GM18858 (cell line): ENCODE measurements at regions not wholly inside any gene's neighbourhood (a gene's known extent, or its start where the extent isn't known, plus 50 kb on each side); places are given as distances from the start of the nearest gene placed in this dataset.

Experiments used
- ATAC-seq: cut with Tn5 transposase; IDR thresholded peaks from one replicate; pipeline ENCODE4 v1.9.1; 2021; ENCODE audit not compliant: unreplicated experiment

DNA sequence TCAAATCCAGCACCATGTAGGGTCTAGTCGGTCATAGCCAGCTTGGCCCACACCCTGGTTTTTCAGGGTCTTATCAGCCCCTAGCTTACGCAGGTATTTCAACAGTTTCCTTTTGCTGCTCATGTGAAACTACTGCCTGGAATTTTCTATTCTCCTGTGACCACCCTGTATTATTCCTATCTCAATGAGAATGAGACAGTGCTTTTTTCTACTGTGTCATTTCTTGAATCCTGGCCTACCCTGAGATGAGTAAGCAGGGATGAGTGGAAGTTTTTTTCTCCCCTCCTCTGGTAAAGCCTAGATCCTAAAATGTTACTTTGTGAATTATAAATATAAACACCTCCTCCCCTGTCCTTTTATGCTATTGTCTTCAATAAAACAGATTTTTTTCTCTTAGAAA, 62.7 kb upstream of the ARID2 start:
- no peak for ATAC-seq

DNA sequence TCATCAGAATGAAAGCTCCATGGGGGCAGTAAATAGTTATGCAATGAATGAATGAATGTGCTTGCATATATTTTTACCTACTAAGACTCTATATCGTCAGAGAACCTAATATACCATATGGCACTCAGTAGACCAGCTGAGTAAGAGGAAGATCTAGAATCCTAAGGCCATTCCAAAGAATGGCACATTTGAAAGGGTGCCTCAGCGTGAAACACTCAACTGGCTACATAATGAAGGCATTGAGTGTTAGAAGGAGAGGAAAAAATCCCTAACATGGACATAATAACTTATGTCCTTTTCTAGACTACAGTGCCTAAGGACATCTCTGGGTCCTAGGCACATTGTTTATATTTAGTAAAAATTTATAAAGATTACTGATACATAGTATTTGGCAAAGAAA, 61.7 kb upstream of the ARID2 start:
- ATAC-seq, result no peak

- peak; percentile 5 for ATAC-seq
Observed at GRCh38 chr12:45668641-45669040, 60.9 kb upstream of the ARID2 start.

DNA sequence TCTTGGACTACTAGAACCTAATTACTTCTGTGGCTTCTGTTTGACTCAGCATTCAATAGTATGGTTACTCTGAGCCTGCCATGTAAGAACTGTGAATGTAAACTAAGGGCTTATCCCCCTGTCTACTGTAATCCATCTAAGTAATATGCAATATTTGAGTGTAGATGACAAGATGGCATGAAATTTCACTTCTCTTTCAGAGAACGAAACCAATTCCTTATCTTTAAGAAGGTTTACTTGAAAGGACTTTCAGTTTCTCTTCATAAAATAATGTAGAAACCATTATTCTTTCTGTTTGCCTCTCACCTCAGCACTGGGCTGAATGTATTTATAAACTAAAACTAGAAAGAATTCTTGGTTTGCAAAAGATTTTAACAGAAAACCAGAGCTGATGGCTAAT, 60.4 kb upstream of the ARID2 start:
- peak; percentile 78 for ATAC-seq

DNA sequence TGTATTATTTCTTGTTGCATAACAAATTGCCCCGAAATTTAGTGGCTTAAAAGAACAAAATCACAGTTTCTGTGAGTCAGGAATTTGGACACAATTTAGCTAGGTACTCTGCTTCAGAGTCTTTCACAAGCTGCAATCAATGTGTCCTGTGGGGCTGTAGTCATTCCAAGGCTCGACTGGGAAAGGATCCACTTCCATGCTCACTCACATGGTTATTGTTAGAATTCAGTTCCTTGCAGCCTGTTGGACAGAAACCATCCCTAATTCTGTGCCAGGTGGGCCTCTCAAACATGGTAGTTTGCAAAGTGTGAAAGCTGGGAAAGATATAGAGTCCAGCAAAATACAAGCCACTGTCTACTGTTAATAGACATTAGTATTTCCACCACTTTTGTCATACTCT, 59.7 kb upstream of the ARID2 start:
- ATAC-seq, result no peak

DNA sequence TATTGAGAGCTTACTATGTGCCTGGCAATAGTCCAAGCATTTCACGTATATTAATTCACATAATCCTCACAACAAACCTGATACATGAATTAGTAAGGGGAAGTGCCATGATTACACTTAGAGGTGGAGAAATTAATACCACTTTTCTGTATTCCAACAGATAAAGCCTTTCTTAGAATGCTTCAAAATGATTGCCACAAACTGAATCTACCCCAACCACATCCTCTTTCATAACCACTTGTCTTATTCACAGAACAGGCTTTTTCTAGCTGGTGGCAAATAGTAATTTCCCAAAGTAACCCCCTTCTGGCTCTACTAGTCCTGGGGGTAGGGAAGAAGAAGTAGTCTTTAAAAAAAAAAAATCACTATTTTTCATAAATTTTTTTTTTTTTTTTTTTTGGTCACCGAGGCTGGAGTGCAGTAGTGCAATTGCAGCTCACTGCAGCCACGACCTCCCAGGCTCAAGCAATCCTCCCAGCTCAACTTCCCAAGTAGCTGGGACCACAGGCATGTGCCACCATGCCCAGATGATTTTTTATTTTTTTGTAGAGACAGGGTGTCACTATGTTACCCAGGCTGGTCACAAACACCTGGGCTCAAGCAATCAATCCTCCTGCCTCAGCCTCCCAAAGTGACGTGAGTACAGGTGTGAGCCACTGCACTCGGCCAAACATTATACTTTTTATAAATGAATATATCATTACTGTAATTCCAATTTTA, 59.0 kb upstream of the ARID2 start:
- peak; percentile 60 for ATAC-seq

DNA sequence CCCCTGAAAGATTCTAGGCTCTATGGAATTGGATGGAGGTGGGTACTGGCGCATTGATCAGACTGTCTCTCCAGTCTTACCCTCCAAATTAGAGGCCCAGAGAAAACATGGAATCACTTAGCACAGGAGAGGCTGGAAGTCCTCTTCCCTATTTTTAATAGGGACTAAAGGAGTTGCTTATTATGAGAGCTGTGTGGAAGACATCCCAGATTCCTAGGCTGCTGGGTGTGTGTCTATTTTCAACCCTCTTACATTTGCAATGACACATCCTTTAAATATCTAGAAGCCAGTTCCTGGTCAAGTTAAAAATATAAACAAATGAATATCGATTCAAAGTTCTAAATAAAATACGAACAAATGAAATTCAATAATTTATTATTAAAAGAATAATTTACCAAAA, 58.3 kb upstream of the ARID2 start:
- ATAC-seq, result no peak

DNA sequence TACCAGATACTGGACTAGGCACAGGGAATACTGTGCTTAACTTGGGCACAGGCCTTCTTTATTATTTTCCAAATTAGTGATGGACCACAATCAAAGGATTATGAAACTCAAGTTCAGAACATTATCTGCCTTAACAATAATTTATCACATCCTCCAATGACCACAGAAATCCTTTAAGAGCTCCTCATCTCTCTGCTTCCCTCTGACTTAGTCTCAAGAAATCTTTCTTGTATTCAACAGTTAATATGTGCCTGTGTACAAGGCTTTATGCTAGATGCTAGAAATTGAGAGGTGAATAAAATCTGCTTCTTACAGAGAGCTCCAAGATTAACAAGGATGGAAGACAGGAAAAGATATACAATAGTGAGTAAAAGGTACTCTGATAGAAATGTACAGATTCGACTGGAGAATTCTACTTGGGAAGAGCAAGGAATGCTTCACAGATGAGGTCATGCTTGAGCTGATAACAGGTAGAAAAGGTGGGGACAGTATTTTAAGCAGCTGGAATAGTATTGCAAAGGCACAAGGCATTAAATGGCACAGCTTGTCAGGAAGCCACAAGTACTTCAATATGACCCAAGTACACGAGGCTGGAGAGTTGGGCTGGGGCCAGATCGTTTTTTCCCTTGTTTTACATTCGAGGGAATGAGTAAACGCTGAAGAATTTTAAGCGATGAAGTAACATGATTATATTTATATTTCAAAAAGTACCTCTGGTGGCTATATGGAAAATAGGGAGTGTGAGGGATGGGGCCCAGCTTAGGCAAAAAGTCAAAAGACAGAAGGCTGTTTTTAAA, 55.1 kb upstream of the ARID2 start:
- ATAC-seq, result no peak

GRCh38 chr12:45675534-45675933, 54.0 kb upstream of the ARID2 start:
- ATAC-seq, result no peak
